ENCODE measurements at regions not wholly inside any gene's neighbourhood (a gene's known extent, or its start where the extent isn't known, plus 50 kb on each side); places are given as distances from the start of the nearest gene placed in this dataset.
A peak's percentile ranks its signal among the peaks of the same experiment; 100 is the strongest.

GRCh38 chr17:31702041-31702440, 157.0 kb downstream of the COPRS start:
- DNase-seq, result peak in 1 of 3 donors; percentile 32

GRCh38 chr17:31700973-31701372, 158.1 kb downstream of the COPRS start:
- no peak for DNase-seq

GRCh38 chr17:31699886-31700285, 159.2 kb downstream of the COPRS start:
- DNase-seq, result peak; percentile 51 to 69 (median 59)

- peak in 1 of 3 donors; percentile 20 for DNase-seq
These were observed 159.8 kb downstream of the COPRS start for GRCh38 chr17:31699281-31699680.

- no peak for DNase-seq
These were observed 160.3 kb downstream of the COPRS start for GRCh38 chr17:31698751-31699150.

GRCh38 chr17:31697838-31698237, 161.2 kb downstream of the COPRS start:
- DNase-seq, result no peak

- DNase-seq, result no peak
These were observed 162.2 kb downstream of the COPRS start for GRCh38 chr17:31696703-31697325.

GRCh38 chr17:31696184-31696602, 162.9 kb downstream of the COPRS start:
- no peak for DNase-seq

GRCh38 chr17:31695456-31696090, 163.5 kb downstream of the COPRS start:
- no peak for DNase-seq

GRCh38 chr17:31693433-31694220, 165.4 kb downstream of the COPRS start:
- no peak for DNase-seq

GRCh38 chr17:31692632-31693031, 166.4 kb downstream of the COPRS start:
- no peak for DNase-seq

GRCh38 chr17:31692027-31692426, 167.0 kb downstream of the COPRS start:
- DNase-seq, result no peak

GRCh38 chr17:31691251-31691905, 167.7 kb downstream of the COPRS start:
- no peak for DNase-seq

- no peak for DNase-seq
These were observed 168.9 kb downstream of the COPRS start for GRCh38 chr17:31690151-31690551.

GRCh38 chr17:31688701-31689100, 170.3 kb downstream of the COPRS start:
- no peak for DNase-seq

- DNase-seq, result no peak
These were observed 171.4 kb downstream of the COPRS start for GRCh38 chr17:31687505-31688126.

GRCh38 chr17:31686495-31686894, 172.5 kb downstream of the COPRS start:
- no peak for DNase-seq

GRCh38 chr17:31684901-31685300, 174.1 kb downstream of the COPRS start:
- DNase-seq, result no peak

GRCh38 chr17:31680126-31680525, 178.9 kb downstream of the COPRS start:
- peak; percentile 91 to 99 (median 96) for DNase-seq

GRCh38 chr17:31679667-31680066, 179.4 kb downstream of the COPRS start:
- no peak for DNase-seq

- peak; percentile 58 to 66 (median 59) for DNase-seq
These were observed 180.6 kb downstream of the COPRS start for GRCh38 chr17:31678431-31678830.

- no peak for DNase-seq
These were observed 181.4 kb downstream of the COPRS start for GRCh38 chr17:31677681-31678080.

- no peak for DNase-seq
These were observed 182.0 kb downstream of the COPRS start for GRCh38 chr17:31677036-31677435.
